HepG2 (cell line): ENCODE measurements at regions not wholly inside any gene's neighbourhood (a gene's known extent, or its start where the extent isn't known, plus 50 kb on each side); places are given as distances from the start of the nearest gene placed in this dataset.
"Not testable (repeated sequence)": the region's sequence is repeated elsewhere in the genome, so short reads cannot be mapped to it uniquely, and the experiment has no call there.

Source experiments
- ATAC-seq: fragments of 200-7000 bp; cut with Tn5 transposase; 3 replicates; pipeline ENCODE4 v1.9.1; 2020; ENCODE audit warnings: mild to moderate bottlenecking, moderate library complexity
- BruUV-seq: library from RNA; stranded (reverse); fragments of 400-500 nt; replicated peaks from 2 replicates; lab custom pipeline; 2021; lab: Mats Ljungman, UMichigan
- CTCF ChIA-PET: fragments of 300-600 bp; formaldehyde crosslinking; extraction: SDS; loops from one replicate; lab custom pipeline; 2021; ENCODE audit warnings: low total read pairs, inconsistent platforms, low intra/inter-chr PET ratio; lab: Yijun Ruan, JAX
- POLR2A ChIA-PET: fragments of 350-600 bp; sonication (Branson Sonifier 250); formaldehyde crosslinking; loops from one replicate; lab custom pipeline; 2020; ENCODE audit warnings: antibody characterized with exemption, inconsistent platforms; lab: Yijun Ruan, JAX
- DNase-seq: peaks from one replicate; pipeline ENCODE4 v3.0.0-alpha.2; 2015; ENCODE audit warnings: low spot score
- FAIRE-seq: peaks from 3 replicates; lab custom pipeline; 2011; peaks lifted over from hg19 to GRCh38; lab: Jason Lieb, UNC
- H2AFZ ChIP-seq: one replicate; pipeline ENCODE4 v1.6.1; 2011; ENCODE audit warnings: low read length, inconsistent platforms
- H3K27ac ChIP-seq: fragments of 300-600 bp; 3 replicates; pipeline ENCODE4 v1.8.0; 2011; ENCODE audit warnings: mixed run types, mild to moderate bottlenecking, mixed read lengths, low read length, inconsistent platforms; ENCODE audit not compliant: insufficient read depth; ENCODE audit errors: extremely low read length
- H3K27me3 ChIP-seq, 2 experiments: fragments of 200-600 bp in 1 of 2; 2 replicates in 1 of 2; 3 replicates in 1 of 2; pipeline versions ENCODE4 v1.6.0 to v1.8.0; 2011; ENCODE audit warnings: low read length in 2 of 2, mild to moderate bottlenecking in 2 of 2, moderate library complexity in 2 of 2, inconsistent platforms in 1 of 2; ENCODE audit not compliant: insufficient read depth in 2 of 2, control insufficient read depth in 1 of 2
- H3K36me3 ChIP-seq, 2 experiments: fragments of 200-600 bp in 1 of 2; replicated peaks in 1 of 2; 2 replicates in 1 of 2; 3 replicates in 1 of 2; pipeline versions ENCODE4 v1.5.1 to v1.8.0; 2011; ENCODE audit warnings: low read length in 2 of 2, inconsistent platforms in 1 of 2; ENCODE audit not compliant: insufficient read depth in 2 of 2, control insufficient read depth in 1 of 2
- H3K4me1 ChIP-seq: 2 replicates; pipeline ENCODE4 v1.5.1; 2012; ENCODE audit warnings: low read length, inconsistent platforms; ENCODE audit not compliant: insufficient read depth
- H3K4me2 ChIP-seq: 2 replicates; pipeline ENCODE4 v1.6.0; 2011; ENCODE audit warnings: low read depth, low read length, inconsistent platforms
- H3K4me3 ChIP-seq, 3 experiments: fragments of 200-600 bp in 1 of 3; sonication (generic), shearing (Covaris generic) in 1 of 3; replicated peaks in 1 of 3; 2 replicates each; pipeline ENCODE4 v1.5.1; 2011 to 2016; ENCODE audit warnings: low read length in 3 of 3, inconsistent platforms in 2 of 3, low read depth in 2 of 3, mild to moderate bottlenecking in 2 of 3, control low read depth in 1 of 3, mixed read lengths in 1 of 3; ENCODE audit not compliant: insufficient read depth in 1 of 3
- H3K79me2 ChIP-seq: one replicate; pipeline ENCODE4 v1.6.1; 2011; ENCODE audit warnings: low read length, inconsistent platforms; ENCODE audit not compliant: insufficient read depth
- H3K9ac ChIP-seq: 2 replicates; pipeline ENCODE4 v1.6.0; 2011; ENCODE audit warnings: mild to moderate bottlenecking, low read depth, low read length, inconsistent platforms; ENCODE audit not compliant: insufficient read depth
- H3K9me3 ChIP-seq: 2 replicates; pipeline ENCODE4 v1.5.1; 2012; ENCODE audit warnings: mild to moderate bottlenecking, low read length
- H4K20me1 ChIP-seq: 2 replicates; pipeline ENCODE4 v1.6.0; 2011; ENCODE audit warnings: inconsistent platforms, mild to moderate bottlenecking, low read length, moderate library complexity; ENCODE audit not compliant: insufficient read depth
- CHD4 ChIP-seq: fragments of 200-600 bp; sonication (generic); IDR thresholded peaks from 2 replicates; pipeline ENCODE4 v1.7.0; 2017; ENCODE audit warnings: mild to moderate bottlenecking, low read length, borderline replicate concordance
- FOXM1 ChIP-seq: sonication (generic); formaldehyde crosslinking; IDR thresholded peaks from 2 replicates; pipeline ENCODE4 v1.5.0; 2020; ENCODE audit warnings: missing genetic modification reagents
- KLF16 ChIP-seq, 2 experiments: sonication (generic) in 1 of 2; formaldehyde crosslinking in 1 of 2; IDR thresholded peaks; 2 replicates each; pipeline versions ENCODE4 v1.6.1 to v1.8.0; 2016 to 2023; ENCODE audit warnings: missing genetic modification reagents in 2 of 2, missing compliant biosample characterization in 1 of 2
- RXRA ChIP-seq: sonication (generic); formaldehyde crosslinking; IDR thresholded peaks from 2 replicates; pipeline ENCODE4 v1.5.1; 2020; ENCODE audit warnings: missing genetic modification reagents
- ZNF367 ChIP-seq: sonication (generic); formaldehyde crosslinking; IDR thresholded peaks from 2 replicates; pipeline ENCODE4 v1.4.0; 2020; ENCODE audit warnings: missing genetic modification reagents, borderline replicate concordance
- WGBS: methylation state at CpG from one replicate; pipeline ENCODE4 v1.1.6; 2017; ENCODE audit warnings: low lambda C conversion rate; 5-methylcytosine and 5-hydroxymethylcytosine counted together
- in situ Hi-C: cut with HindIII; loops from 2 replicates; pipeline ENCODE4 v1.10.0; 2017; ENCODE audit warnings: low pct_unique_long_range_greater_than_20kb; ENCODE audit not compliant: extremely low pct_ligation_motif_present
- intact Hi-C: fragments of 100-400 bp; cut with micrococcal nuclease; formaldehyde crosslinking; loops from one replicate; pipeline ENCODE4 v1.10.0; 2022; ENCODE audit not compliant: unreplicated experiment
- TF ChIP-seq, protein P1 (sequence below): sonication (generic); formaldehyde crosslinking; IDR thresholded peaks from 2 replicates; pipeline ENCODE4 v1.5.1; 2020; ENCODE audit warnings: mild to moderate bottlenecking, missing genetic modification reagents, borderline replicate concordance
- TF ChIP-seq, protein P2 (sequence below): IDR thresholded peaks from 2 replicates; pipeline ENCODE4 v1.6.1; 2016
- TF ChIP-seq, protein P3 (sequence below): sonication (generic); formaldehyde crosslinking; IDR thresholded peaks from 2 replicates; pipeline ENCODE4 v1.4.0; 2020; ENCODE audit warnings: mild to moderate bottlenecking, missing genetic modification reagents
- TF ChIP-seq, protein P4 (sequence below): IDR thresholded peaks from 2 replicates; pipeline ENCODE4 v1.6.1; 2016; ENCODE audit warnings: missing compliant biosample characterization, missing genetic modification reagents, borderline replicate concordance

DNA sequence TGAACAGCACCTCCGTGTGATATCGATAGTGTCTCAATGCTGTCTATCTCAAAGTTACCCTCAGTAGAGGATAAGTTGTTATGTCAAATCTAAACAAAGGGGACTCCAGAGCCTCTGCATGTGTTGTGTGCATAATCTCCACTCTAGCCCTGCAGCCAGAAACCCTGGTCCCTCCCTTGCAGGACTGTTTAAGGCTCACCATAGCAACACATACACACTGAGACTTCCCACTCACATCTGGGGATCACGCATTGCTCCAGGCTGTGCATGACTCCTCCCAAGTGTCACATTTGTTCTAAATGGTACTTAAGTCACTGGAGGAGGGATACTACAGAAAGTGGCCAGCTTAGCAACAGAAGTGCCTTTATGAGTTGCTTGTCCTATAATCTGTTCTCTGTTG, 258.6 kb upstream of the CRIM1 start (continued):
- TF ChIP-seq, protein P1, sequence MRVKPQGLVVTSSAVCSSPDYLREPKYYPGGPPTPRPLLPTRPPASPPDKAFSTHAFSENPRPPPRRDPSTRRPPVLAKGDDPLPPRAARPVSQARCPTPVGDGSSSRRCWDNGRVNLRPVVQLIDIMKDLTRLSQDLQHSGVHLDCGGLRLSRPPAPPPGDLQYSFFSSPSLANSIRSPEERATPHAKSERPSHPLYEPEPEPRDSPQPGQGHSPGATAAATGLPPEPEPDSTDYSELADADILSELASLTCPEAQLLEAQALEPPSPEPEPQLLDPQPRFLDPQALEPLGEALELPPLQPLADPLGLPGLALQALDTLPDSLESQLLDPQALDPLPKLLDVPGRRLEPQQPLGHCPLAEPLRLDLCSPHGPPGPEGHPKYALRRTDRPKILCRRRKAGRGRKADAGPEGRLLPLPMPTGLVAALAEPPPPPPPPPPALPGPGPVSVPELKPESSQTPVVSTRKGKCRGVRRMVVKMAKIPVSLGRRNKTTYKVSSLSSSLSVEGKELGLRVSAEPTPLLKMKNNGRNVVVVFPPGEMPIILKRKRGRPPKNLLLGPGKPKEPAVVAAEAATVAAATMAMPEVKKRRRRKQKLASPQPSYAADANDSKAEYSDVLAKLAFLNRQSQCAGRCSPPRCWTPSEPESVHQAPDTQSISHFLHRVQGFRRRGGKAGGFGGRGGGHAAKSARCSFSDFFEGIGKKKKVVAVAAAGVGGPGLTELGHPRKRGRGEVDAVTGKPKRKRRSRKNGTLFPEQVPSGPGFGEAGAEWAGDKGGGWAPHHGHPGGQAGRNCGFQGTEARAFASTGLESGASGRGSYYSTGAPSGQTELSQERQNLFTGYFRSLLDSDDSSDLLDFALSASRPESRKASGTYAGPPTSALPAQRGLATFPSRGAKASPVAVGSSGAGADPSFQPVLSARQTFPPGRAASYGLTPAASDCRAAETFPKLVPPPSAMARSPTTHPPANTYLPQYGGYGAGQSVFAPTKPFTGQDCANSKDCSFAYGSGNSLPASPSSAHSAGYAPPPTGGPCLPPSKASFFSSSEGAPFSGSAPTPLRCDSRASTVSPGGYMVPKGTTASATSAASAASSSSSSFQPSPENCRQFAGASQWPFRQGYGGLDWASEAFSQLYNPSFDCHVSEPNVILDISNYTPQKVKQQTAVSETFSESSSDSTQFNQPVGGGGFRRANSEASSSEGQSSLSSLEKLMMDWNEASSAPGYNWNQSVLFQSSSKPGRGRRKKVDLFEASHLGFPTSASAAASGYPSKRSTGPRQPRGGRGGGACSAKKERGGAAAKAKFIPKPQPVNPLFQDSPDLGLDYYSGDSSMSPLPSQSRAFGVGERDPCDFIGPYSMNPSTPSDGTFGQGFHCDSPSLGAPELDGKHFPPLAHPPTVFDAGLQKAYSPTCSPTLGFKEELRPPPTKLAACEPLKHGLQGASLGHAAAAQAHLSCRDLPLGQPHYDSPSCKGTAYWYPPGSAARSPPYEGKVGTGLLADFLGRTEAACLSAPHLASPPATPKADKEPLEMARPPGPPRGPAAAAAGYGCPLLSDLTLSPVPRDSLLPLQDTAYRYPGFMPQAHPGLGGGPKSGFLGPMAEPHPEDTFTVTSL = no peak
- TF ChIP-seq CHD4 (no peak), FOXM1 (CRISPR knock-in tag) (no peak), KLF16 (CRISPR knock-in tag; IDR thresholded peaks at IDR 0.05) (no peak), ZNF367 (CRISPR knock-in tag) (no peak), RXRA (no peak)
- TF ChIP-seq, protein P2, sequence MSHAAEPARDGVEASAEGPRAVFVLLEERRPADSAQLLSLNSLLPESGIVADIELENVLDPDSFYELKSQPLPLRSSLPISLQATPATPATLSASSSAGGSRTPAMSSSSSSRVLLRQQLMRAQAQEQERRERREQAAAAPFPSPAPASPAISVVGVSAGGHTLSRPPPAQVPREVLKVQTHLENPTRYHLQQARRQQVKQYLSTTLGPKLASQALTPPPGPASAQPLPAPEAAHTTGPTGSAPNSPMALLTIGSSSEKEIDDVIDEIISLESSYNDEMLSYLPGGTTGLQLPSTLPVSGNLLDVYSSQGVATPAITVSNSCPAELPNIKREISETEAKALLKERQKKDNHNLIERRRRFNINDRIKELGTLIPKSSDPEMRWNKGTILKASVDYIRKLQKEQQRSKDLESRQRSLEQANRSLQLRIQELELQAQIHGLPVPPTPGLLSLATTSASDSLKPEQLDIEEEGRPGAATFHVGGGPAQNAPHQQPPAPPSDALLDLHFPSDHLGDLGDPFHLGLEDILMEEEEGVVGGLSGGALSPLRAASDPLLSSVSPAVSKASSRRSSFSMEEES (CRISPR knock-in tag) = no peak
- TF ChIP-seq, protein P3, sequence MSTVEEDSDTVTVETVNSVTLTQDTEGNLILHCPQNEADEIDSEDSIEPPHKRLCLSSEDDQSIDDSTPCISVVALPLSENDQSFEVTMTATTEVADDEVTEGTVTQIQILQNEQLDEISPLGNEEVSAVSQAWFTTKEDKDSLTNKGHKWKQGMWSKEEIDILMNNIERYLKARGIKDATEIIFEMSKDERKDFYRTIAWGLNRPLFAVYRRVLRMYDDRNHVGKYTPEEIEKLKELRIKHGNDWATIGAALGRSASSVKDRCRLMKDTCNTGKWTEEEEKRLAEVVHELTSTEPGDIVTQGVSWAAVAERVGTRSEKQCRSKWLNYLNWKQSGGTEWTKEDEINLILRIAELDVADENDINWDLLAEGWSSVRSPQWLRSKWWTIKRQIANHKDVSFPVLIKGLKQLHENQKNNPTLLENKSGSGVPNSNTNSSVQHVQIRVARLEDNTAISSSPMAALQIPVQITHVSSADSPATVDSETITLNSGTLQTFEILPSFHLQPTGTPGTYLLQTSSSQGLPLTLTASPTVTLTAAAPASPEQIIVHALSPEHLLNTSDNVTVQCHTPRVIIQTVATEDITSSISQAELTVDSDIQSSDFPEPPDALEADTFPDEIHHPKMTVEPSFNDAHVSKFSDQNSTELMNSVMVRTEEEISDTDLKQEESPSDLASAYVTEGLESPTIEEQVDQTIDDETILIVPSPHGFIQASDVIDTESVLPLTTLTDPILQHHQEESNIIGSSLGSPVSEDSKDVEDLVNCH (CRISPR knock-in tag) = no peak
- TF ChIP-seq, protein P4, sequence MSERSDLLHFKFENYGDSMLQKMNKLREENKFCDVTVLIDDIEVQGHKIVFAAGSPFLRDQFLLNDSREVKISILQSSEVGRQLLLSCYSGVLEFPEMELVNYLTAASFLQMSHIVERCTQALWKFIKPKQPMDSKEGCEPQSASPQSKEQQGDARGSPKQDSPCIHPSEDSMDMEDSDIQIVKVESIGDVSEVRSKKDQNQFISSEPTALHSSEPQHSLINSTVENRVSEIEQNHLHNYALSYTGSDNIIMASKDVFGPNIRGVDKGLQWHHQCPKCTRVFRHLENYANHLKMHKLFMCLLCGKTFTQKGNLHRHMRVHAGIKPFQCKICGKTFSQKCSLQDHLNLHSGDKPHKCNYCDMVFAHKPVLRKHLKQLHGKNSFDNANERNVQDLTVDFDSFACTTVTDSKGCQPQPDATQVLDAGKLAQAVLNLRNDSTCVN (CRISPR knock-in tag) = no peak

- FAIRE-seq, H4K20me1 ChIP-seq, intact Hi-C loops, H3K36me3 ChIP-seq, H3K27me3 ChIP-seq, in situ Hi-C loops, BruUV-seq, H2AFZ ChIP-seq, DNase-seq, H3K4me1 ChIP-seq, H3K9me3 ChIP-seq, H3K4me3 ChIP-seq, CTCF ChIA-PET, POLR2A ChIA-PET, H3K9ac ChIP-seq, ATAC-seq, H3K4me2 ChIP-seq, H3K27ac ChIP-seq, H3K79me2 ChIP-seq: not testable (repeated sequence)
- WGBS = 29% methylated on average over 18 of the region's 26 CpGs
These were observed 263.5 kb upstream of the CRIM1 start for GRCh38 chr2:36091844-36092741.
